Iris pigment epithelial cell (primary cell): ENCODE measurements at regions not wholly inside any gene's neighbourhood (a gene's known extent, or its start where the extent isn't known, plus 50 kb on each side); places are given as distances from the start of the nearest gene placed in this dataset.

Experiments used
- DNase-seq: peaks from one replicate; pipeline ENCODE4 v3.0.0-alpha.2; 2011; ENCODE audit warnings: low read depth

GRCh38 chr7:114755856-114756255, 166.0 kb upstream of the MDFIC start:
- no peak for DNase-seq

GRCh38 chr7:114758661-114759227, 163.2 kb upstream of the MDFIC start:
- DNase-seq, result no peak

- peak; percentile 0 for DNase-seq
Observed at GRCh38 chr7:114759347-114760062, 162.4 kb upstream of the MDFIC start.

- DNase-seq, result no peak
Observed at GRCh38 chr7:114760477-114760876, 161.4 kb upstream of the MDFIC start.

- no peak for DNase-seq
Observed at GRCh38 chr7:114761973-114762372, 159.9 kb upstream of the MDFIC start.

- no peak for DNase-seq
Observed at GRCh38 chr7:114765331-114766040, 156.4 kb upstream of the MDFIC start.

GRCh38 chr7:114766041-114766356, 155.9 kb upstream of the MDFIC start:
- DNase-seq, result no peak

GRCh38 chr7:114777288-114777687, 144.6 kb upstream of the MDFIC start:
- no peak for DNase-seq

GRCh38 chr7:114783508-114783907, 138.4 kb upstream of the MDFIC start:
- DNase-seq, result no peak

GRCh38 chr7:114784177-114784576, 137.7 kb upstream of the MDFIC start:
- DNase-seq, result no peak

- no peak for DNase-seq
Observed at GRCh38 chr7:114784746-114785145, 137.1 kb upstream of the MDFIC start.

GRCh38 chr7:114785496-114785895, 136.4 kb upstream of the MDFIC start:
- DNase-seq, result no peak

GRCh38 chr7:114786455-114786854, 135.4 kb upstream of the MDFIC start:
- no peak for DNase-seq

GRCh38 chr7:114787556-114787955, 134.3 kb upstream of the MDFIC start:
- peak; percentile 1 for DNase-seq

- DNase-seq, result no peak
Observed at GRCh38 chr7:114788706-114789105, 133.2 kb upstream of the MDFIC start.

- DNase-seq, result peak; percentile 38
Observed at GRCh38 chr7:114789161-114789560, 132.7 kb upstream of the MDFIC start.

GRCh38 chr7:114789871-114790311, 132.0 kb upstream of the MDFIC start:
- peak; percentile 88 for DNase-seq

GRCh38 chr7:114790521-114790920, 131.4 kb upstream of the MDFIC start:
- no peak for DNase-seq

- peak; percentile 20 for DNase-seq
Observed at GRCh38 chr7:114791771-114792170, 130.1 kb upstream of the MDFIC start.

- no peak for DNase-seq
Observed at GRCh38 chr7:114793155-114793845, 128.6 kb upstream of the MDFIC start.

GRCh38 chr7:114795475-114795874, 126.4 kb upstream of the MDFIC start:
- DNase-seq, result no peak

GRCh38 chr7:114799628-114800028, 122.3 kb upstream of the MDFIC start:
- no peak for DNase-seq

GRCh38 chr7:114802632-114803031, 119.3 kb upstream of the MDFIC start:
- no peak for DNase-seq
